Hepatocyte (in vitro differentiated cells): ENCODE measurements at regions not wholly inside any gene's neighbourhood (a gene's known extent, or its start where the extent isn't known, plus 50 kb on each side); places are given as distances from the start of the nearest gene placed in this dataset.

Experiments
- EZH2 ChIP-seq: fragments of 200-600 bp; sonication (generic); IDR thresholded peaks from 2 replicates; pipeline ENCODE4 v1.6.1; 2016; ENCODE audit warnings: antibody characterized with exemption, mild to moderate bottlenecking, borderline replicate concordance
- EZH2phosphoT487 ChIP-seq: fragments of 200-600 bp; sonication (generic); IDR thresholded peaks from one replicate; pipeline ENCODE4 v1.6.1; 2018; ENCODE audit warnings: antibody characterized with exemption, mild to moderate bottlenecking, low read depth, moderate library complexity; ENCODE audit not compliant: unreplicated experiment, severe bottlenecking
- TF ChIP-seq, protein P1 (sequence below): fragments of 200-600 bp; sonication (generic); IDR thresholded peaks from 2 replicates; pipeline ENCODE4 v1.5.1; 2016; ENCODE audit warnings: antibody characterized with exemption, mild to moderate bottlenecking; ENCODE audit not compliant: poor library complexity

DNA sequence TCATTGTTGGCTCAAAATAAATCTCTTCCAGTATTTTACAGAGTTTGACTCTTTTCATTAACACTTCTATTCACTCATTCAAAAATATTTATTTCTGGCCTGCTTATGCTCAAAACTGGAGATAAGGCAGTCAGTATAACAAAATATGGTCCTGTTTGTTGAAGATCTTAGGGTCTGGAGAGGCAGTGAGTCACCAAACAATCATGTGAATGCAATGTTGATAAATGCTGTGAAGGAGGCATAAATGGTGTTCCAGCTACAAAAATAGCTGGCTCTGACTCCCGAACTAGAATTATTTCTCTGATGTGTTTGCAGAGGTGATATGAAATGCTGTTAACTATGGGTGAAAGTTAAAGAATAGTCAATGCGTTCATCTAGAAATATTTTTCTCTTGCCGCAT lies 390.6 kb downstream of the AASDHPPT start:
- TF ChIP-seq, protein P1, sequence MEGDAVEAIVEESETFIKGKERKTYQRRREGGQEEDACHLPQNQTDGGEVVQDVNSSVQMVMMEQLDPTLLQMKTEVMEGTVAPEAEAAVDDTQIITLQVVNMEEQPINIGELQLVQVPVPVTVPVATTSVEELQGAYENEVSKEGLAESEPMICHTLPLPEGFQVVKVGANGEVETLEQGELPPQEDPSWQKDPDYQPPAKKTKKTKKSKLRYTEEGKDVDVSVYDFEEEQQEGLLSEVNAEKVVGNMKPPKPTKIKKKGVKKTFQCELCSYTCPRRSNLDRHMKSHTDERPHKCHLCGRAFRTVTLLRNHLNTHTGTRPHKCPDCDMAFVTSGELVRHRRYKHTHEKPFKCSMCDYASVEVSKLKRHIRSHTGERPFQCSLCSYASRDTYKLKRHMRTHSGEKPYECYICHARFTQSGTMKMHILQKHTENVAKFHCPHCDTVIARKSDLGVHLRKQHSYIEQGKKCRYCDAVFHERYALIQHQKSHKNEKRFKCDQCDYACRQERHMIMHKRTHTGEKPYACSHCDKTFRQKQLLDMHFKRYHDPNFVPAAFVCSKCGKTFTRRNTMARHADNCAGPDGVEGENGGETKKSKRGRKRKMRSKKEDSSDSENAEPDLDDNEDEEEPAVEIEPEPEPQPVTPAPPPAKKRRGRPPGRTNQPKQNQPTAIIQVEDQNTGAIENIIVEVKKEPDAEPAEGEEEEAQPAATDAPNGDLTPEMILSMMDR, result no peak
- no peak for TF ChIP-seq EZH2phosphoT487
- no peak for TF ChIP-seq EZH2
